CD4-positive, alpha-beta T cell treated with Interferon gamma for 1 hour (primary cell): ENCODE measurements at regions not wholly inside any gene's neighbourhood (a gene's known extent, or its start where the extent isn't known, plus 50 kb on each side); places are given as distances from the start of the nearest gene placed in this dataset.

Experiments
- DNase-seq: peaks from one replicate; pipeline ENCODE4 v3.0.0-alpha.2; 2020

DNA sequence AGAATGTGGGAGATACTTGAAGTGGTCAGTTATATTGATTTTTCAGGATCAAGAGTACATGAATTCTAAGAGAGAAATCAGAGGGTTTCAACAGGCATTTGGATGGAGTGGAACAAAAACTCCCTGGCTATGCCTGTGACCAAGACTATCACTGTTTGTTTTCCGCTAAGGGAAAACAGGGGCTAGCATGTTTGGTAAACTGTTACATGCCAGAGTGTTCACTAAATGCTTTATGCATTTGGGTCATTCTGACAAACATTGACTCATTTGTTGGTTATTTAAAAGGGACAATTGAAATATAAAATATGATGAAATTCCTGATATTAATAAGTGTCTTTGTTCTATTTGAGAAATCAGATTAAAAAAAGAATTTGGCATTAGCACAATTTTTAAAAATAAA, 603.9 kb upstream of the KCNMB2 start:
- no peak for DNase-seq

DNA sequence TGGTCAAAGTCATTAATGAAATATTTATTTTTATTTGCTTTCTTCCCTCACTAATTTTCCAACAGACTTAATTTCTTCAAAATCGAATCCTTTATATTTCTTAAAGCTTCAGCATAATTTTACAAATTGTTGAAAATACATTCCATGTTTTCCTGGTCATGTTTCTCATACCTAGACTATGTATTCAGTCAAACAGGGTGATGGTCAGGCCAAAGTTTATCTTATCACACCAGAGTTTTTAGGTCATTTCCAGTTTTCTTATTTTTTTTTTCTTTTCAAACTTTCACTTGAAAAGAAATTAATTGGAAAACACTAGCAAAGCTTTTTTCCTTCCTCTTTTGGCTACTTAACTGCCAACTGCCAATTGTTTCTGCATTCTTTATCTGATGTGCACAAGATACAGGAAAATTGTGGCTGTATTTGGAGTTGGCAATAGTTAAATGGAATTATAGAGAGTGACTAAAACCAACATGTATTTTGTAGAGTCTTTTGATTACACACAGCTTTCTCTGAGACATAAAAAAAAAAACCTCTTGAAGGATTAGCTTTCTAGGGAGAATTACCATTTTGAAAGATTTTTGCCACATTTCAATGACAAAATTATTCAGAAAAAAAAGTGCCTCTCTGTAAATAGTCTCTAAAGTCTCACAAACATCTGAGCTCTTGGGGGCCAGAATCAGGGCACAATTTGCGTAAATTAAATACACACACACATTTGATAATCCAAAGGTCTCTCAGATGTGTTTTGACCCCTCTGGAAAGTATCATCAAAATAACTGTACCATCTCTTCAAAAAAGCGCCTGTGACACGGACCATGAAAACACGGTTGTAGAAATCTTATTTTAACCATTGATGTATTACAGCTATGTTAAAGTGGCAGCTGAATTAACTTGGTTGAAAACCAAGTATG, 603.2 kb upstream of the KCNMB2 start:
- no peak for DNase-seq

DNA sequence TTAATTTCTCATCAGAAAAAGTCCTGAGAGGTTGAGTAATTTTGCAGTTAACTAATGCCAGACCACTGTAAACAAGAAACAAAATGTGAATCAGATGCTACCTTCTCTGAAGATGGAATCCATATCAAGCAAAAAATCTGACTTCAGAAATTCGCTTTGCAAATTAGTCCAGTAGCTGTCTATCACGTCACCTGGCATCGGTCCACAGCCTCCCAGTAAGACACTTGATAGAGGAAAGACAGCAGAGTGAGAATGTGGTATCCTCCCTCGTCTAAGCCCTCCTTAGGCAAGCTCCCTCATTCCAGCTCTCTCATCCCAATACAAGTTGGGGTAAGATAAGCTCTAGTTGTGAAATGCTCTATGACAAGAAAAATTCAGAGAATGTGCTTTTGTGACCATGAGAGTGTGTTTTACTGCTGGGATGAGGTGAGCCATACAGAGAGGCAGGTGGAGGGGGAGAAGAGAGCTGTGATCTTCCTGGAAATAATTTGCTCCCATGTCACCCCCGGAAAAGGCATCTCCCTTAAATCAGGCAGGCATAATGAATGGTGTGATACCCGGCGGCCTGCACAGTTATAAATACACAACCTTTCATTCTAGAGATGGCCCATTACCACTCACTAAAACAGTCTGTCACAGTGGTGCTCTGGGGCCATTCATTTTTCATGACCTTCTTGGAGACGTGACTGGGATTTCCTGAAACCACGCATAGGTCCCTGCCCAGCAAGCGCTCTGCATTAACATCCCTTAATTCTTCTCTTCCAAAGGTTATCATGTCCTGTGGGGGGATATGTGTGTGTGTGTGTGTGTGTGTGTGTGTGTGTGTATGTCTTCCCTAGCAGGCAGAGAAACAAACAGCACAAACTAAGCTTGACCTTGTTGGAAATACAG, 602.0 kb upstream of the KCNMB2 start:
- DNase-seq = no peak

DNA sequence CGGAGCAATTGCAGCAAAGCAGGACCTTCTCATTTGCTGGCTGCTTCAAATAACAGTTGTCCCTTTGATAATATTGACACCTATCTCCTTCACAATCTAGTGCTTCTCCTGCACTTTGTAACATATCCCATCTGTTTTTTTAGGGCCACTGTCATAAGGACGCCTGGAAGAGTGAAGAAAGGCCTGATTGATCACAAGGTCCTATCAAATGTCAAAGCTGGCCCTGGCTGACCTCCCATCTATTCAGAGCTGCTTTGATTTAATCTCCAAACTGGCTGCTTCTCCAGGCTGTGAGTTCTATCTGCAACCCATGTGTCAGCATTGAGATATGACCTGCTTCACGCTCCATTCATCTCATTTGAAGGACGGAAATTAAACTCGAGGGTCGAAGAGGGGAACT, 601.2 kb upstream of the KCNMB2 start:
- DNase-seq = no peak

DNA sequence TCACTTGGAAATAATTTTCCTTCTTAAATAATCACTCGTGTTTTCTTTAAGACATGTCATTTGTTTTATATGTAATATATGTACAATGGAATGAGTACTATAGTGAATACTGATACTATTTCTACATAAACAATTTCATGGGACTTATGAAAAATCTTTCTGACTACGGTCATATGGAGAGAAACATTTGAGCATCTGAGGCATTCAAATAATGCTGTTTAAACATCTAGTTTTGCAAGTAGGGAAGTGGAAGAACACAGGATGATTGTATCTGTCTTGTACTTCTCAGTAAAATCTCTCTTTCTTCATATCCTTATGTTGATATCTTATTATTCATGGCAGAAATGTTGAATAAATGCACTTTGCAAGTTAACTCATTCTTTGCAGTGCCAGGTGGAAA, 599.5 kb upstream of the KCNMB2 start:
- DNase-seq = no peak

DNA sequence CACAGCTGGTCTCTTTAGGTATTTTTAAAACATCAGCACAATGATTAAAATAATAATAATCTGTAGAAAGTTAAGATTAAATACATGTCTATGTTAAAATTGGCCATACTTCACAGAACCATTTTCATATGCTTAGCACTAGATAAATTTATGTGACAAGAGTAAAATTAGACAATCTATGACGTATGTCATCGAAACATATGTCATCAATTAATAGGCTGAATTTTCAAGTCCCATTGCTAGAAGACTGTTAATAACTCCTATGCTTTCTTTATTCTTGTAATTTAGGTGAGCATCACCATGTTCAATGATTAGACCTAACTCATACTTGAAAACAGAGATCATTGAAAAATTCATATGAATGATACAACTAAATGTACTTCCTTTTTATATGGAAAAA, 593.3 kb upstream of the KCNMB2 start:
- no peak for DNase-seq

DNA sequence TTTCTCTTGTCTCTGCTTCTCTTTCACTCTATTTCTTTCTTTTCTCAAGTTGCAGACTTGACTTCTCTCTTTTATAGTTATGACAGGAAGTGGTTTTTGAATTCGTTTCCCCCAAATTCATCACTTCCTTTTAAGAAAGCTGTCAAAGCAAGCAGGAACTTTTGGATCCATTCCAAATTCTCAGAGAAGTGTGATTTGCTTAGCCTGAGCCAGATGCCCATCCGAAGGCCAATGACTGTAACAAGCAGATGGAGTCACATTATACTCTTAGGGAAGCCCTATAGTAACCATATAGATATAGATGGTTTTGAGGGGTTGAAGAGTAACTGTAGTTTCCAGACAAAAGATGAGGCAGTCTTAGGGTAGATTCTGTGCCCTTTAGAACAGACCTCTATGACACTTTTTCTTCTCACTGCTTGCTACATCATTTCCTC, 592.0 kb upstream of the KCNMB2 start:
- peak; percentile 21 for DNase-seq

DNA sequence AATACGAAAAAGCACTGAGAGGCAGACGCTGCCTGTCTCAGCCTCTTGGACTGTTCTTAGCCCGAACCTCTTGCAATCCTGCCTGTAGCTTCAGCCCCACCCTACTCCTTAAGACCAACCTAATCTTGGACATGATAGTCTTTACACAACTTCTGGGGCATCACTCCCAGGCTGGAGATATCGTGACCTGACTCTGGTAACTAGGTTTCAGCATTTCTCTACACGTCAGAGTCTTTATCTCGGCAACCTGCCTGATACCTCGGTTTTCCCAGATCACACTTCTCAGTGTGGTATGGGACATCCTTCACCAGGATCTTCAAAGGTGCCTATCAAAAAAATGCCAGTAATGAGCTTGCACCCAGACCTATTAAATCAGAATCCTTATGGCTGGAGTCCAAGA, 590.2 kb upstream of the KCNMB2 start:
- DNase-seq = no peak

DNA sequence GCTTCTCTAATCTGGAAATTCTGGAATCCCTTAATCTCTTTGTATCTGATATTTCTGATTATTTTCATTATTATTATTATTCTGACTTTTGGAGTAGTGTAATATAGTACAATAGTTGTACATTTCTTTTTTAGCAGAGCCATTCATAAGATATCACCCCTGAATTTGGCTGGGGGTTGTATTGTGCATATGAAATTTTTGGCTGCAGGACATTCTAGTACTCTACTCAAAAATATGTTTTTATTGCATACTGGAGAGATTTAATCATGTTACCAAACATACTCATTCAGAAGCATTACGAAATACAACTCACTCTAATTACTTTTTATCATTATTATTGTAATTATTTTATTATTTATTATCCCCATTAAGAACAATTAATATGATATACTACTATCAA, 589.7 kb upstream of the KCNMB2 start:
- DNase-seq = no peak

DNA sequence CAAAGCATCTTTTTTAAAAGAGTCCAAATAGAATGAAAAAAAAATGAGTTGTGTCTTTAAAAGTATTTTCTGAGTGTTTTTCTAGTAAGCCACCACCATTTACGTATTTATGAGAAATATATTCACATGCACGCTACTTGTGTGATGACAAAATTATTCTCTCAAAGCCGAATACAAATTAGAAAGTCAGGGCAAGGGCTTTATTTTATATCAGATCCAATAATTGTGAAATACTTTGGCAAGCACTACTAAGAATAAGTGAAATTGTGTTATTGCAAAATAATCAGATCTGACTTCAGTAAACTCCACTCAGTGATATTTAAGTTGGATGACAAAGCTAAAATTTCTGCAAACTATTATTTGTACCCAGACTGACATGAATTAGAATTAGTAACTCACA, 589.3 kb upstream of the KCNMB2 start:
- DNase-seq = no peak

DNA sequence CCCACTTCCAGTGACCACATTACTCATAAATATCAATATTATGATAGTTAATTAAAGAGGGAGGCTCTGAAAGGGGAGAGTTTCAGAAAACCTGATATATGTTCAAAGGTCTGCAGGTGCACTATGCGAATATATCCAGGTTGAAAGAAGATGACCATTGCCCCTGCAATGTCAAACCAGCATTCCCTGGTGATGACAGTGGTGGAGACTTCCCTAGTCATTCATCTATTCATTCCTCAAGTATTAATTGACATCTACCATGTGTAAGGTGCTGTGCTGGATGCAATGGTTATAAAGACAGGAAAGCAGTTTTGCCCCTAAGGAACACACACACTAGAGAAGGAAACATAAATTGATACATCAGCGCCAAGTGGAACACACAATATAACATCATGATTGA, 588.3 kb upstream of the KCNMB2 start:
- no peak for DNase-seq

DNA sequence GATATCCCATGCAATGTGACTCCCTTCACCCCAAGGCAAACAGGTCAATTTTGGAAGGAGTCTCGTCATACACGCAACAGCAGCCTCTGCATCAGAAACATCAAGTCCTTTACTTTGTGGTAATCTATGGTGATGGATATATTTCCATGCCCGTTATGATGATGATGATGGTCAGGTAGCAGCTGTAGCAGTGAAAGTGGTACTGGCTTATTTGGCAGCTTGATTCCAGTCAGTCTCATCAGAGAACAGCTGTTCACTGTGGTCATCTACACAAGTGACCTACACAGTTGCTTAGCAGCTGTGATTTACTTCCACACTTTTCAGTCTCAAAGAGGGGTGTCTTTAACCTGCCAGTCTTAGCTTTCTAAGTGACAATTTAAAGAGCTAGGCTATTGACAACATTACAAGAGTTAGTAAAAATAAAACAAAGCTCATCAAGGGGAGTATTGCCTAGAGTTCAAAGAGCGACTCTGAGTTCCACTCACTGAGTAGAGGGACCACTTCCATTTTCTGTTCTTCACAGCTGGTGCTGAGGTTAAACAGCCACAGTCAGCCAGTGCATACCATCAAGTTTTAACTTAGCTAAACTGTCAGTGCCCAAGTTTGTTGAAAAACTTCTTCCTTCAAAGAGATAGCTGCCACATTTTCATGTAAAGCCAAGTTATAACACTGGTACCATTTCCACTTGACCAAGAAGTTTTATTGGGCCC, 587.4 kb upstream of the KCNMB2 start:
- DNase-seq = no peak

DNA sequence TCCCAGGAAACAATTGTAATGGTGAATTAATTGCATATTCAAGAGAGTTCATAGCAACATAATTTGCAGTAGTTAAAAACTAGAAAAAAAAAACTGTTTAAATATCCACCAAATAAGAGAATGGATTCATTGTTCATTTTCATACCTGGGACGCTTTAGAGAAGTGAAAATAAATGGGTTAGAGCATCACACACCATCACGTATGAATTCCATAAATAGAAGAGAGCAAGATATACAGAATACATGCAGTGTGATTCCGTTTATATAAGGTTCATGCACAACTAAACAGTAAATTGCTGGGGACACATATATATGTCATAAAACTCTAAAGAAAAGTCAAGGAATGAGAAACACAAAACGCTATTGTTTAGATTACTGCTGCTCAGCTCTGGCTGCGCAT, 577.0 kb upstream of the KCNMB2 start:
- no peak for DNase-seq

DNA sequence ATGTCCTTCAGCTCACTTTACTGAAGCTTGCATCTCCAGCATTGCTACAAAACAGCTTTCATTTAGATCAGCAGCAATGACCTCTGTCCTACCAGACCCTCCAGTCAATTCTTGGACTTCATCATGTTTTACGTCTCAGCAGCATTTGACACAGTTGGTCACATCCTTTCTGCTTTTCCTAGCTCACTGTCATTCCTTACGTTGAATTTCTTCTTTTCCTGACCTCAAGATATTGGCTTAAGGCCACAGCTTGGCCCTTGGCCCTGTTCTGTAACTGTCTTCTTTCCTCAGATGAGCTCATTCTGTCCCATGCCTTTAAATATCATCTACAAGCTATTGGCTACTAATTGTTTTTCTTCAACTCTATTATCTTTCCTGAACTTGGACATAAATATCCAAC, 576.2 kb upstream of the KCNMB2 start:
- no peak for DNase-seq

DNA sequence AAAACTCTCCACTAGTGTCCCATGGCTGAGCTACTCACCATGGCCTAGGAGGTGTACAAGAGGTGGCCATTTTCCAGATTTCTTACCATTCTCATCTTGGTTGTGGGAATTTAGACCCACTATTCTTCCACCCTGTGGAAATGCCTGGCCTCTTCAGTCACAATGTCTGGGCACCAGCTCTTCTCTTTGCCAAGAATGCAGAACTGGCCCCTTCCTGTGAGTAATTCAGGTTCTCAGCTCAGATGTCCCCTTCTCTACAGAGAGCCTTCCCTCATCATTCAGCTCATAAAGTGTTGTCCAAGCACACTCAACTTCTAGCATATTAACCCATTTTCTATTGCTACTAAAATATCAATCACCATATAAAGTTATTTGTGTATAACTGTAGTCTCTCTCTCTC, 575.5 kb upstream of the KCNMB2 start:
- DNase-seq = no peak

DNA sequence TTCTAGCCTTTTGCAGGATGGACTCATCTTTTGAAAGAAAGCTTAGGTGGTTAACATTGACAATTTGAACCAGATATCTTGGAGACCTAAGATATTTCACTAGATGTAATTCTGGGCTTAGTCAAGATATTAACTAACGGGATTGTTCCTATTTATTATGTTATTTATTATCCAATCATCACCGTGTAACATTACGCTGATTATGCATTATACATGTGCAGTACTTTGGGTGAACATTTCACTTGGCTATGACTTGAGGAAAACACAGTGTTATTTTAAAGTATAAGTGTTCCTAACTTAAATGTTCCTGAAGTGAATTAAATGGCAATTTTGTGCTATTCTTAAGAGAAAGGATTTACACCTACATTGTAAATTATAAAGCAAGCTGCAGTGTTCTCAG, 574.5 kb upstream of the KCNMB2 start:
- no peak for DNase-seq

DNA sequence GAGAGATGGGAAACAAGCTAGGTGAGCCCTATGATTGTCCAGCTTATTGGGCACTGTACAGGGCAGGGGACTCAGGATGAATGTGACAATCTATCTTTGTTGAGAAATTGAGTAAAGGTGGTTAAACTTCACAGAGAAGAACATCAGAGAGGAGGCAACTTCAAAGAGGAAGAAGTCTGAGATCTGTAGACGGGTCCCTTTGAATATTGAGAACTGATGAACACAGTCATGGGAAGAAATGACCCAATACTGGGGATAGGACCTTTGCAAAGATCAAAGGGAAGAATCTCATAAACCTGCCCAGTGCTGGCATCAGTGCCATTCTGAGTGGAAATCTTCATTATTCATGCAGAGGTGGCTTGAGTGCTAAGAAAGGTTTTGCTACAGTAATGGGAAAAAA, 569.7 kb upstream of the KCNMB2 start:
- no peak for DNase-seq

DNA sequence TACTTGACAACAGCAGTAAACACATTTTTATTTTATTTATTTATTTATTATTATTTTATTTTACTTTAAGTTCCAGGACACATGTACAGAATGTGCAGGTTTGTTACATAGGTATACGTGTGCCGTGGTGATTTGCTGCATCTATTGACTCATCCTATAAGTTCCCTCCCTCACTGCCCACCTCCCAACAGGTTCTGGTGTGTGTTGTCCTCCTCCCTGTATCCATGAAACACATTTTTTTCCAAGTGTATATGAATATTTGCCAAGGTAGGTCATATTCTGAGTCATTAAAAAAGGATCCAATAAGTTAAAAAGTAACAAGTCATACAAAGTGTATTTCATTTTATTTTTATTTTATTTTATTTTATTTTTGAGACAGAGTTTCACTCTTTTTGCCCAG, 567.3 kb upstream of the KCNMB2 start:
- DNase-seq = no peak

DNA sequence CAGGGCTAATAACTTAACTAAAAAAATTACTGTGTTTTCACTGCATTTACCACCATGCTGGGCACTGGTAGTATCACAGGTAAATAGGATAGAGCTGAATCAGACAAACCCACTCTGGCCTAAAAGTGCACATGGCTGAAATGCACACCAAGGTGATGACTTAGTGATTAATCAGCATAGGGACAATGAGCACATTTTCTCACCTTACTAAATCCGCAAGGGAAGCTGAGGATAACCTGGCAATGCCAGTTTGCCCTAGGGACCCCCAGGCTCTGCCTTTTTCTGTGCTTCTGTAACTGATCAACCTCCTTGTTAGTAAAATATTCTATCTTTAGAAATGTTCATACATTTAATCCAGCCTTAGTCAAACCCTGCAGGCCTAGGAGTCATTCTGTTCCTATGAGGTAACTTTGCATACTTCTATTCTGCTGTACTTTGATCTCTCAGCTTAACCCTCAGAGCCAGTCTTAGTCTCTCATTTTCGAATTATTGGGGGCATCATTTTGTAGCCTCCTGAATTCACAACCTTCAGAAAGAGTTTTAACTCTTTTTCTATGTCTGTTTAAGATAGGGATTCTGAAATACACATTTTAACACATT, 562.9 kb upstream of the KCNMB2 start:
- DNase-seq = no peak

DNA sequence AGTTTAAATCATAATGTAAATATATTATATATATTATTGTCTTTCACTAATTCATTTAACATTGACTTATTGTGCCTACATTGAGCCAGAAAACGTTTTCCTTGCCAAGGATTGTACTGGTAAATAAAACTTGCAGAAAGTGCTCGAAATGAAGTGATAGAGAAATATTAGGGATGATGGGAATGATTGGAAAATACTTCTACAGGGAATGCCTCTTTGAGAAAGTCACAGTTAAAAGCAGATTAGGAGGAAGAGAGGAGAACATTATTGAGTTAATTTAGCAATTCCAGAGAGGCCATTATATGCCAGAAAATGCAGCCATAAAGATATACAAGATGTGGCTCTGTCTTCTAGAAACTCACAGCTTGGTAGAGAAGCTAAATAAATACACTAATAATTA, 560.0 kb upstream of the KCNMB2 start:
- no peak for DNase-seq

DNA sequence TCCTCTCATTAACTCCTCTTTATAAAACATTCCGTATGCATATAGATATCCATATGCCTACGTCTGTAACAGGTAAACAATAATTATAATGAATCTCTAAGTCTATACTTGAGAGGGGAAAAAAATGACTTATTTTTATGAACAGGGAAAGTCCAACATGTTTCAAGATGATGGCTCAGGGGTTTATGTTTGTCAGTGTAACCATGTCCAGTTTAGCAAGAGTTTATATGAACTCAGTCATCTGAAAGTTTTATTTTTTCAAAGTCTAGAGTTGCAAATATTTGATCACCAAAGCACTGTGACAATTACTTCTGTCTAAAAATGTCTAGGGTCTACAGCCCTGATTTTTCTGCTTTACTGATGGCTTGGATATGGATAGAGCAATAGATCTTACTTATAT, 559.4 kb upstream of the KCNMB2 start:
- DNase-seq = no peak

DNA sequence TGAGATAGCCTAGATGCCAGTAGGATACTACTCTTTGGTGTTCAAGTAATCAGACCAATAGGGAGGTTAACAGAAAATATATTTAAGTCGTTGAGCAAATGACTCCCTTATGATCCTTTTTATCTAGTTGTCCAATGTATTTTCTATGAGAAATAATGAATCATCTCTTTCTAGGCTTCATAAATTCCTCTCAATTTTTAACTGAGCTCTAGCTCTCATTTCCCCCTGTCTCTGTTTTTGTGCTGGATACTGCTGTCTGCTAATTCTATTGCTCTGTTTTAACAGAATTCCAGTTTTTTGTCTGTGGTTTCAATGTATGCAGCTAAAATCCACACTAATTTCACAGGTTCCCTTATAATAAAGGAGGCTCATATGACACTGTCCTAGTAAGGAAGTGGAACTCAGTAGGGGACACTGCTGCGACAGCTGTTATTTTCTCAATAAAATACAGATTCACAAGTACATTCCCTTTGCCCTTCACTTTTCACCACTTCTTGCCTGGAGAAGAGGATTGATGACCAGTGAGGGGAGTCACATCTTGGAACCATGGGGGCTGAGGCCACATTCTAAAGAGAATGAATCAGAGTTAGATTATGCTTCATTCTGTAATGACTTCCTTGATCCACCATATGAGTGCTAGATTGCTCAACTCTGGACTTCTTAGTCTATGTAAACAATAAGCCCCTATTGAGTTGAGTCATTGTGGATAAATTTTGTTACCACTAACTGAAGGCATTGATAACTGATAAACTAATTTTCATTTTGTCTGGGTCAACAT, 558.7 kb upstream of the KCNMB2 start:
- DNase-seq = no peak
